Activated B cell treated with CpG ODN at 0.5 μM for 24 hours (primary cell): ENCODE measurements at regions not wholly inside any gene's neighbourhood (a gene's known extent, or its start where the extent isn't known, plus 50 kb on each side); places are given as distances from the start of the nearest gene placed in this dataset.

Source experiments
- ATAC-seq: fragments of 200-7000 bp; cut with Tn5 transposase; one replicate; pipeline ENCODE4 v1.10.0; 2021; ENCODE audit warnings: low read depth, mild to moderate bottlenecking, moderate library complexity
- CTCF ChIA-PET: fragments of 350-600 bp; sonication (Branson Sonifier 250); formaldehyde crosslinking; loops from one replicate; lab custom pipeline; 2021; ENCODE audit warnings: antibody characterized with exemption; lab: Charles Lee
- POLR2A ChIA-PET: fragments of 350-600 bp; sonication (Branson Sonifier 250); formaldehyde crosslinking; loops from one replicate; lab custom pipeline; 2021; ENCODE audit warnings: antibody characterized with exemption; lab: Charles Lee
- DNase-seq: peaks from one replicate; pipeline ENCODE4 v3.0.0; 2022
- H3K27ac Mint-ChIP-seq: one replicate; pipeline ENCODE4 v1.8.0; 2020; ENCODE audit warnings: mixed read lengths
- H3K27me3 Mint-ChIP-seq: one replicate; pipeline ENCODE4 v1.8.0; 2021; ENCODE audit warnings: mixed read lengths
- H3K36me3 Mint-ChIP-seq: one replicate; pipeline ENCODE4 v1.8.0; 2021; ENCODE audit warnings: low read depth, mixed read lengths
- H3K4me1 Mint-ChIP-seq: one replicate; pipeline ENCODE4 v1.8.0; 2021; ENCODE audit warnings: mixed read lengths
- H3K4me3 Mint-ChIP-seq: one replicate; pipeline ENCODE4 v1.8.0; 2020; ENCODE audit warnings: mild to moderate bottlenecking, mixed read lengths
- H3K9me3 Mint-ChIP-seq: one replicate; pipeline ENCODE4 v1.8.0; 2020; ENCODE audit warnings: mixed read lengths
- intact Hi-C: fragments of 100-400 bp; cut with micrococcal nuclease; formaldehyde crosslinking; loops from one replicate; pipeline ENCODE4 v1.15.1; 2024
- TF ChIP-seq, protein P1 (sequence below): fragments of 200-600 bp; IDR thresholded peaks from one replicate; pipeline ENCODE4 v1.8.0; 2022; ENCODE audit warnings: antibody characterized with exemption, mild to moderate bottlenecking

DNA sequence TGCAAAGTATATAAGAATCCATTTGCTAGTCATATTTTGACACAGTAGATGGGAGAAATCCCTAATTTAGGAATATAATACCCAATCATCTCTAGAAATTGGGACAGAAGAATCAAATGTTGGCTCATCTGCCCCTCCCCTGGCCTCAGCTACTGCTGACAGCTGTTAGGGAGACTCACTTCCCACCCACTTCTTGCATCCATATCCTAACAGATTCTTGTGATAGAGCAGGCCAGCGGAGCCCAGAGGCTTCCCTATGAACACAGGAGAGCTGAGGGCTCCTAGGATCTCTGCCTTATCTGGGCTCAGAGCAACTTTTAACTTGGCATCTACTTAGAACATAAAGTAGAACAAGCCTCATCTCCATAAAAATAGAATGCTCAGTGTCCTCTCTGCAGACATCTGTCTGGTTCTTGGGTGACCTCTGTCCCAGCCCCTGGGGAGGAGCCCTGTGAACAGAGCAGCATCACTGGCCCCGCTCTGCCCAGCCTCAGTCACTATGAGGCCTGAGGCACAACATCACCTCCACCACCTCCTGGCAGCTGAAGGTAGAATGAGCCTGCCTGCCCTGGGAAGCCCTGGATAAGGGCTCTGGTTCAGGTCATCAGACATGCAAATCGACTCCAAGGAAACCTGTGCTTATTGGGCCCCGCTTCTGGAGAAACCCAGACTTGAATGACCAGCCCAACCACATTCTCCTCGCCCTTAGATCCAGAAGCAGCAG lies 229.7 kb downstream of the ANKRD36B start:
- peaks cover 2% of the 10 kb centered on the region for H3K27me3 Mint-ChIP-seq
- H3K9me3 Mint-ChIP-seq: no peaks in the 10 kb centered on the region
- no peaks in the 10 kb centered on the region for H3K36me3 Mint-ChIP-seq
- ChIA-PET POLR2A (no interaction called here), CTCF (no interaction called here)
- H3K4me1 Mint-ChIP-seq: peaks cover 16% of the 10 kb centered on the region
- intact Hi-C loops: no loop called here
- peak overlapping the region; percentile 36 for H3K27ac Mint-ChIP-seq
- no peak for DNase-seq
- TF ChIP-seq, protein P1, sequence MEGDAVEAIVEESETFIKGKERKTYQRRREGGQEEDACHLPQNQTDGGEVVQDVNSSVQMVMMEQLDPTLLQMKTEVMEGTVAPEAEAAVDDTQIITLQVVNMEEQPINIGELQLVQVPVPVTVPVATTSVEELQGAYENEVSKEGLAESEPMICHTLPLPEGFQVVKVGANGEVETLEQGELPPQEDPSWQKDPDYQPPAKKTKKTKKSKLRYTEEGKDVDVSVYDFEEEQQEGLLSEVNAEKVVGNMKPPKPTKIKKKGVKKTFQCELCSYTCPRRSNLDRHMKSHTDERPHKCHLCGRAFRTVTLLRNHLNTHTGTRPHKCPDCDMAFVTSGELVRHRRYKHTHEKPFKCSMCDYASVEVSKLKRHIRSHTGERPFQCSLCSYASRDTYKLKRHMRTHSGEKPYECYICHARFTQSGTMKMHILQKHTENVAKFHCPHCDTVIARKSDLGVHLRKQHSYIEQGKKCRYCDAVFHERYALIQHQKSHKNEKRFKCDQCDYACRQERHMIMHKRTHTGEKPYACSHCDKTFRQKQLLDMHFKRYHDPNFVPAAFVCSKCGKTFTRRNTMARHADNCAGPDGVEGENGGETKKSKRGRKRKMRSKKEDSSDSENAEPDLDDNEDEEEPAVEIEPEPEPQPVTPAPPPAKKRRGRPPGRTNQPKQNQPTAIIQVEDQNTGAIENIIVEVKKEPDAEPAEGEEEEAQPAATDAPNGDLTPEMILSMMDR: no peak
- no peak overlapping the region for H3K4me3 Mint-ChIP-seq
- no peak for ATAC-seq

DNA sequence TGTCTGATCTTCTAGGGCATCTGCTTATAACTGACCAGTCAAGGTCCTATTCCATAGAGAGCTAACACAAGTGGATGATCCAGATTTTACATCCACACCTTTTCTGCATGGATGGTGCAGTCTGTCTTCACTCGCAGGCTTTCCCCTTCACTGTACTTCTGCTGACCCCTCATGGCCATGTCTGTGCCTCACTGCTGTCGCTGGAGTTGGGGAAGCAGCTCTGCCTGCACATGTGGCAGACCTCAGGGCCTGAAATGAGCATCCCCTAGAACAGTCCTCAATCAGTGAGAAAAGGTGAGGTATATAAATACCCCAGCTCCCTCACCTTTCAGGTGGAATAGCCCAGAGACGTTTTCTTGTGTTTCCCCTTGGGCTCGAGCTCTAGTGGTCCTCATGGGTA lies 233.8 kb downstream of the ANKRD36B start:
- Mint-ChIP-seq H3K27ac (no peak overlapping the region), H3K4me1 (peaks cover 37% of the 10 kb centered on the region), H3K36me3 (no peaks in the 10 kb centered on the region), H3K27me3 (peaks cover 4% of the 10 kb centered on the region), H3K4me3 (no peak overlapping the region), H3K9me3 (no peaks in the 10 kb centered on the region)
- ATAC-seq: peak; percentile 41
- ChIA-PET POLR2A (interaction anchor here (0.6 kb wide), 1 partner anchor 58 kb away, joined by 3 read pairs; no protein-coding TSS in a partner anchor), CTCF (no interaction called here)
- intact Hi-C loops: no loop called here
- TF ChIP-seq, protein P1: no peak
- DNase-seq: no peak

- intact Hi-C loops: no loop called here
- peaks cover 37% of the 10 kb centered on the region for H3K4me1 Mint-ChIP-seq
- H3K4me3 Mint-ChIP-seq: peak overlapping the region; percentile 45
- DNase-seq: no peak
- TF ChIP-seq, protein P1: no peak
- POLR2A ChIA-PET: no interaction called here
- H3K27me3 Mint-ChIP-seq: peaks cover 4% of the 10 kb centered on the region
- no peaks in the 10 kb centered on the region for H3K36me3 Mint-ChIP-seq
- CTCF ChIA-PET: no interaction called here
- ATAC-seq: no peak
- H3K9me3 Mint-ChIP-seq: no peaks in the 10 kb centered on the region
- no peak overlapping the region for H3K27ac Mint-ChIP-seq
Observed at GRCh38 chr2:97355176-97355575, 234.5 kb downstream of the ANKRD36B start.

DNA sequence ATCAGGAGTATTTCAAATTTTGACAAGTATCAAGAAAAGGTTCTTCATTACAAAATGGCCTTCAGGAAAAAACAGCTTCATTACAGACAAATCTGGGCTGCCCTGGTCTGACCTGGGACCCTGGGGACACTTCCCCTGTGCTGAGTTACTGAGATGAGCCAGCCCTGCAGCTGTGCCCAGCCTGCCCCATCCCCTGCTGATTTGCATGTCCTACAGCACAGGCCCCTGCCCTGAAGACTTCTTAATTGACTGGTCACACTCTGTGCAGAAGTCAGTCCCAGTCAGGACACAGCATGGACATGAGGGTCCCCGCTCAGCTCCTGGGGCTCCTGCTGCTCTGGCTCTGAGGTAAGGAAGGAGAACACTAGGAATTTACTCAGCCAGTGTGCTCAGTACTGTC lies 235.1 kb downstream of the ANKRD36B start:
- no peak overlapping the region for H3K27ac Mint-ChIP-seq
- intact Hi-C loops: no loop called here
- TF ChIP-seq, protein P1: no peak
- POLR2A ChIA-PET: no interaction called here
- H3K9me3 Mint-ChIP-seq: no peaks in the 10 kb centered on the region
- H3K36me3 Mint-ChIP-seq: no peaks in the 10 kb centered on the region
- H3K27me3 Mint-ChIP-seq: peaks cover 4% of the 10 kb centered on the region
- peaks cover 37% of the 10 kb centered on the region for H3K4me1 Mint-ChIP-seq
- CTCF ChIA-PET: no interaction called here
- peak overlapping the region; percentile 45 for H3K4me3 Mint-ChIP-seq
- ATAC-seq: peak; percentile 80
- DNase-seq: no peak

DNA sequence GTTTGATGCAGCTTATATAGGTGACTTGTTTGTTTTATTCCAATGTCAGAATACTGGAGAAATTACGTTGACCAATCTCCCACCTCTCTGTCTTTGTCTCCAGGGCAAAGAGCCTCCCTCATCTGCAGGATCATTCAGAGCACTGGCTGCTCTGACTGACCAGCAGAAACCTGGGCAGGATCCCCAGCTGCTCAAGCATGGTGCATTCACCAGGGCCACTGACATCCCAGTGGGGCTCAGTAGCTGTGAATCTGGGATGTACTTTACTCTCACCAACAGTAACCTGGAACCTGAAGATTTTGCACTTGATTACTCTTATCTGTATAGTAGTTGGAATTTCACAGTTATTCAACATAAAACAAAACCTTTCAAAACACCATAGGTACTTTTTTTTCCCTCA lies 235.9 kb downstream of the ANKRD36 start:
- intact Hi-C loops: no loop called here
- no peak for ATAC-seq
- ChIA-PET POLR2A (no interaction called here), CTCF (no interaction called here)
- TF ChIP-seq, protein P1: no peak
- DNase-seq: no peak
- Mint-ChIP-seq H3K4me1 (peaks cover 9% of the 10 kb centered on the region), H3K36me3 (no peaks in the 10 kb centered on the region), H3K9me3 (no peaks in the 10 kb centered on the region), H3K27ac (no peak overlapping the region), H3K27me3 (peaks cover 2% of the 10 kb centered on the region), H3K4me3 (no peak overlapping the region)
